BE2C (cell line): ENCODE measurements at regions not wholly inside any gene's neighbourhood (a gene's known extent, or its start where the extent isn't known, plus 50 kb on each side); places are given as distances from the start of the nearest gene placed in this dataset.

Source experiments
- DNase-seq: peaks from one replicate; pipeline ENCODE4 v3.0.0-alpha.2; 2020
- H3K27me3 ChIP-seq: fragments of 250-450 bp; sonication (Bioruptor Pico); 2 replicates; pipeline ENCODE4 v1.5.1; 2020; ENCODE audit warnings: mild to moderate bottlenecking
- H3K36me3 ChIP-seq: fragments of 250-450 bp; sonication (Bioruptor Pico); 2 replicates; pipeline ENCODE4 v1.5.1; 2020; ENCODE audit warnings: mild to moderate bottlenecking
- H3K4me1 ChIP-seq: fragments of 250-450 bp; sonication (Bioruptor Pico); 2 replicates; pipeline ENCODE4 v1.5.1; 2020
- H3K4me3 ChIP-seq: 2 replicates; pipeline ENCODE4 v1.5.1; 2011; ENCODE audit warnings: low read depth, low read length
- H3K9me3 ChIP-seq: fragments of 250-450 bp; sonication (Bioruptor Pico); 2 replicates; pipeline ENCODE4 v1.5.1; 2020
- CTCF ChIP-seq: IDR thresholded peaks from 2 replicates; pipeline ENCODE4 v1.5.1; 2012; ENCODE audit warnings: mild to moderate bottlenecking, low read depth, low read length

- Histone ChIP-seq H3K36me3 (no peaks in the 10 kb centered on the region), H3K27me3 (no peaks in the 10 kb centered on the region), H3K4me3 (no peak overlapping the region), H3K9me3 (no peaks in the 10 kb centered on the region; the same call in 1 of the 2 replicates), H3K4me1 (no peaks in the 10 kb centered on the region)
- no peak for DNase-seq
- no peak for TF ChIP-seq CTCF
Observed at GRCh38 chr7:49417034-49417433, 356.4 kb upstream of the VWC2 start.

- no peak for DNase-seq
- TF ChIP-seq CTCF: no peak
- Histone ChIP-seq H3K27me3 (no peaks in the 10 kb centered on the region), H3K4me3 (no peak overlapping the region), H3K4me1 (no peaks in the 10 kb centered on the region), H3K36me3 (no peaks in the 10 kb centered on the region), H3K9me3 (no peaks in the 10 kb centered on the region; the same call in 1 of the 2 replicates)
Observed at GRCh38 chr7:49418963-49419362, 354.5 kb upstream of the VWC2 start.

GRCh38 chr7:49422564-49422963, 350.9 kb upstream of the VWC2 start:
- no peaks in the 10 kb centered on the region for H3K27me3 ChIP-seq
- TF ChIP-seq CTCF: no peak
- H3K4me3 ChIP-seq: no peak overlapping the region
- no peaks in the 10 kb centered on the region for H3K36me3 ChIP-seq
- H3K9me3 ChIP-seq: no peaks in the 10 kb centered on the region; the same call in 1 of the 2 replicates
- no peak for DNase-seq
- H3K4me1 ChIP-seq: no peaks in the 10 kb centered on the region

GRCh38 chr7:49424109-49424508, 349.3 kb upstream of the VWC2 start:
- no peak for TF ChIP-seq CTCF
- Histone ChIP-seq H3K4me1 (no peaks in the 10 kb centered on the region), H3K36me3 (no peaks in the 10 kb centered on the region), H3K4me3 (no peak overlapping the region), H3K27me3 (no peaks in the 10 kb centered on the region), H3K9me3 (no peaks in the 10 kb centered on the region; the same call in 1 of the 2 replicates)
- no peak for DNase-seq

- TF ChIP-seq CTCF: no peak
- Histone ChIP-seq H3K4me3 (no peak overlapping the region), H3K9me3 (no peaks in the 10 kb centered on the region; the same call in 1 of the 2 replicates), H3K4me1 (no peaks in the 10 kb centered on the region), H3K27me3 (no peaks in the 10 kb centered on the region), H3K36me3 (no peaks in the 10 kb centered on the region)
- no peak for DNase-seq
Observed at GRCh38 chr7:49425277-49425818, 348.1 kb upstream of the VWC2 start.

GRCh38 chr7:49432254-49432653, 341.2 kb upstream of the VWC2 start:
- no peak overlapping the region for H3K4me3 ChIP-seq
- H3K4me1 ChIP-seq: no peaks in the 10 kb centered on the region
- H3K9me3 ChIP-seq: no peaks in the 10 kb centered on the region; the same call in none of the 2 replicates
- no peaks in the 10 kb centered on the region for H3K36me3 ChIP-seq
- no peak for TF ChIP-seq CTCF
- DNase-seq: no peak
- H3K27me3 ChIP-seq: no peaks in the 10 kb centered on the region
